Limb (tissue), 2 donors: ENCODE measurements at regions not wholly inside any gene's neighbourhood (a gene's known extent, or its start where the extent isn't known, plus 50 kb on each side); places are given as distances from the start of the nearest gene placed in this dataset.
"Not testable (repeated sequence)": the region's sequence is repeated elsewhere in the genome, so short reads cannot be mapped to it uniquely, and the experiment has no call there.

Source experiments
- DNase-seq, 2 donors: peaks; one replicate each; pipeline ENCODE4 v3.0.0-alpha.2; 2016; ENCODE audit errors: extremely low spot score in 2 of 2

DNA sequence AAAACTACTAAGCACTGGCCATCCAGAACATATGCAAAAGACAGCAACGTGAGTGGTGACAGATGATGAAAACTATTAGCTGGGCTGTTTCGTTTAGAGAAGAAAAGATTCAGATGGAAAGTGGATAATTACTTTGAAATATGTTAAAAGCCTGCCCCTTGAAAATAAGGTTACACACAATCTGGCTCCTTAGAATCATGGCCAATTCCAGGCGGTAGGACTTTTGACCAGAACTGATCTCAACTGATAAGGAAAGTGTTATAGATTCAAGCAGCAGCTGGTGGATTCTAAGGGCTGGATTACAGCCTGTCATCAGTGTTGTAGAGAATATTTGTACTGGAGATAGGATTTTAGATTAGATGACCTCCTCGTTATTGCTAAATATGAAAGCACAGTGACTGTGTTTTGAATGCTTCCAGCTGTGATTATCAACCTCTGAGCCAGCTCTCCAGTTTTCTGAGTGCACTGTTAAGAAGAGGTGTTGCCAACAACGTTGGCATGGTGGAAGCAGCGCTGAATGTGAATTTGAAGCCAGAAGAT, 75.1 kb downstream of the KBTBD2 start:
- not testable (repeated sequence) for DNase-seq

GRCh38 chr7:32814779-32815178, 76.8 kb downstream of the KBTBD2 start:
- not testable (repeated sequence) for DNase-seq

- no peak for DNase-seq
Observed at GRCh38 chr7:32809871-32810270, 81.7 kb downstream of the KBTBD2 start.

- no peak for DNase-seq
Observed at GRCh38 chr7:32809347-32809746, 82.2 kb downstream of the KBTBD2 start.

- DNase-seq: no peak
Observed at GRCh38 chr7:32803406-32804141, 88.0 kb downstream of the KBTBD2 start.

GRCh38 chr7:32802305-32802910, 89.2 kb downstream of the KBTBD2 start:
- DNase-seq: no peak

DNA sequence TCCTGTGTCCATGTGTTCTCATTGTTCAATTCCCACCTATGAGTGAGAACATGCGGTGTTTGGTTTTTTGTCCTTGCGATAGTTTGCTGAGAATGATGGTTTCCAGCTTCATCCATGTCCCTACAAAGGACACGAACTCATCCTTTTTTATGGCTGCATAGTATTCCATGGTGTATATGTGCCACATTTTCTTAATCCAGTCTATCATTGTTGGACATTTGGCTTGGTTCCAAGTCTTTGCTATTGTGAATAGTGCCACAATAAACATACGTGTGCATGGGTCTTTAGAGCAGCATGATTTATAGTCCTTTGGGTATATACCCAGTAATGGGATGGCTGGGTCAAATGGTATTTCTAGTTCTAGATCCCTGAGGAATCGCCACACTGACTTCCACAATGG, 98.5 kb downstream of the KBTBD2 start:
- DNase-seq: not testable (repeated sequence)

- not testable (repeated sequence) for DNase-seq
Observed at GRCh38 chr7:32790766-32791430, 100.7 kb downstream of the KBTBD2 start.

DNA sequence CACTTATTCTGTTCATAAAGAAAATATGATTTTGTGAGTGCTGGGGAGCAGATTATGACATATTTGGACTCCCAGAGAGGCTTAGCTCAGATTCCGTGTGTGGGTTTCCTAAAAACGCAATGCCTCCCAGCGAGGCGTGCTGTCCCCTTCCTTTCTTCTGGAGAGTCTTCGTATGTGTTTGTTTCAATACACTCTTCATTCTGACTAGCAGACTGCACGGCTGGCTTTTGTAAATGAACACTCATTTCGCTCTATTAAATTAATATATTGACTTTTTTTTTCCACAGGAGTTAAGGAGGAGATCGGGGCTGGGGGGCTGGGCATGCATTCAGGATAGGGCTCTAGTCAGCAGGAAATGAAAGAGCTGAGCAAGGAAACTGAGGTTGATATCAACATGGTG, 102.3 kb downstream of the KBTBD2 start:
- not testable (repeated sequence) for DNase-seq

- DNase-seq: not testable (repeated sequence)
Observed at GRCh38 chr7:32788174-32788573, 103.4 kb downstream of the KBTBD2 start.

DNA sequence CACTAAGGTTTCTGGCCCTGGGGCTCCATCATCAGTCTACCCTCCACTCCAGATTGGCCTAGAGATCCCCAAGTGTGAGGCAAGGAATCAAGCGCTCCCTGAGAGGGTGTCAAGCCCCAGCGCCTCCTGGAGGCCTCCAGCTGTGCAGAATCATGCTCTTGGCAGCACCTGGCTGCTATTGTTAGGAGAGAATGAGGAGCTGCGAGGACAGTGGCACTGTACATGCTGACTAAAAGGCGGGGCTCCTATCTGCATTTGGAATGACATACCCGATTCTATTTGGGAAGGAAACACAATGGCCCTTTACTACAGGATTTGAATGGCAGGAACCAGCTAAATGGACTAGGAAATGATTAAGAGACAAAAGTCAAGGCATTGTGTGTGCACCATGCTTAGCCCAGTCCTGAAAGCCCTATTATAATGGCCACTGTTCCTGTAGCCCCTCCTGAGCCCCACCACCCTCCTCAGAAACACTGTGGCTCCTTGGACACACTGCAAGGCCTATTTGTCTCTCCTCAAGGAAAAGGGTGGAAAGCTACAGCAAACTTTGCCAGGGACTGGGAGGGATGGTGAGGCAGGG, 106.1 kb downstream of the KBTBD2 start:
- not testable (repeated sequence) for DNase-seq

DNA sequence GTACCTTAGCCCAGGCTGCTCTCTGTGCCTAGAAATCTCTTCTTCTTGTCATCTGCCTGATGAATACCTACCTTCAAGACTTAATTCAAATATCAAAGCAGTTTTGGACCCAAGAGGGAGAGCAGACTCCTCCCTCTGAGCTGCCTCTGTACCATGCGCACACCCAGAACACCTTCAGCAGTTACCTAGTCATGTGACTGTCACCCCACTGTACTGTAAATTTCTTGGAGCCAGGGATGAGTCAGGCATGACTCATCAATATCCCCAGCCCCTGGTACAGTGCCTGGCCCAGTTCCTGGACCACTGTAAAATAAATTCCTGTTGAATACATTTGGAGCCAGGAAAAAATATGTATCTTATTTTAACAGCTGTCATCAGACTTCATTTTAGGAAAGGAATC, 111.7 kb downstream of the KBTBD2 start:
- DNase-seq: not testable (repeated sequence)

GRCh38 chr7:32779167-32779566, 112.4 kb downstream of the KBTBD2 start:
- no peak for DNase-seq

GRCh38 chr7:32777041-32777666, 114.4 kb downstream of the KBTBD2 start:
- DNase-seq: not testable (repeated sequence)

GRCh38 chr7:32776318-32776717, 115.2 kb downstream of the KBTBD2 start:
- not testable (repeated sequence) for DNase-seq

DNA sequence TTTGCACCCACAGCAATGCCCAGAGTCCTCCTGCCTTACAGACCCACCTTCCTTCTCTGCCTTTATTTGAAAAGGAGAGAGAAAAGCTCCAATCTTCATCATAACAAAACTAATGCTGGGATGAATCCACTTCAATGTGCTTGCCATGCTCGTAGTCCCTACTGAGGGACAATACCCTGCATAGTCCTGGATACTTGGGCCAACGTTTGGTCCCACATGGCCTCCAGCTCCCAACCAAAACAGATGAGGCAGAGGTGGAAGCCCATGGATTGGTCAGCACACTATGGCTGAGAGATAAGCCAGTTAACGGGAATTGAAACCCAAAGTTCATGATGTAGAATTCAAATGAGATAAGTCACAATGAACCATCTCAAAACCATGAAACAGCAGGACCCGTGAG, 115.8 kb downstream of the KBTBD2 start:
- DNase-seq: not testable (repeated sequence)

GRCh38 chr7:32774541-32774951, 117.0 kb downstream of the KBTBD2 start:
- no peak for DNase-seq

DNA sequence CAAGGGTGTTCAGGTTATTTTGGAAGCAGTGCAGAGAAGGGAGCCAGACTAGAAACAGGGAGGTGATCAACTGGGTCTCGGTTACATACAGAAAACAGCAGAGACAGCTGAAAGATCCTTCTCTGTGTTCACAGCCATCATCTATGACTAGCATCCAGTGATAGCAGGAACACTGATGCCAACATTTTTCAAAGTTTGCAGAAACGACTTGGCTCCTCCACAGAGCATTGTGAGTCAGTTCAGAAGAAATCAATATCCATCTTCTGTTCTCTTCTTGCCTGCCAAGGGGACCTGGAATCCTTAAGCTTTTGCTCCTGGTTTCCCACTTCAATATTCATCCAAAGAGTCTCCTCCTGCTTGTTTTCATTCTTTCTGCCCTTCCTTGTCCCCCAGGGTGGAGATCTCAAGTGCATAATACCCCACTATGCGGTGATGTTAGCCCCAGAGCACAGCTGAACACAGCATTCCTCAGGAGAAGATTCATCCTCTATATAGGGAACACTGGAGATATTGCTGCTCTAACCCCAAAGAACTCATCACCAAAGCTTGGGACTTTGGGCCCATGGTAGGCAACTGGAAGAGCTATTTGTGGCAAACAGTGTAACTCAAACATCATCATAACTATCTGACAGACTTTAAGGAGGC, 122.6 kb downstream of the KBTBD2 start:
- DNase-seq: not testable (repeated sequence)

DNA sequence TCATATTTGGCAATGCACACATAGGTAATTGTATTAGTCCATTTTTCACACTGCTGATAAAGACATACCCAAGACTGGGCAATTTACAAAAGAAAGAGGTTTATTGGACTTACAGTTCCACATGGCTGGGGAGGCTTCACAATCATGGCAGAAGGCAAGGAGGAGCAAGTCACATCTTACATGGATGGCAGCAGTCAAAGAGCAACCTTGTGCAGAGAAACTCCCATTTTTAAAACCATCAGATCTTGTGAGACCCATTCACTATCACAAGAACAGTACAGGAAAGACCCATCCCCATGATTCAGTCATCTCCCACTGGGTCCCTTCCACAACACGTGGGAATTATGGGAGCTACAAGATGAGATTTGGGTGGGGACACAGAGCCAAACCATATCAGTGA, 123.2 kb downstream of the KBTBD2 start:
- not testable (repeated sequence) for DNase-seq

- DNase-seq: peak in 1 of 2 donors; percentile 44
Observed at GRCh38 chr7:32765649-32766251, 125.8 kb downstream of the KBTBD2 start.
